ENCODE measurements at regions not wholly inside any gene's neighbourhood (a gene's known extent, or its start where the extent isn't known, plus 50 kb on each side); places are given as distances from the start of the nearest gene placed in this dataset.

DNA sequence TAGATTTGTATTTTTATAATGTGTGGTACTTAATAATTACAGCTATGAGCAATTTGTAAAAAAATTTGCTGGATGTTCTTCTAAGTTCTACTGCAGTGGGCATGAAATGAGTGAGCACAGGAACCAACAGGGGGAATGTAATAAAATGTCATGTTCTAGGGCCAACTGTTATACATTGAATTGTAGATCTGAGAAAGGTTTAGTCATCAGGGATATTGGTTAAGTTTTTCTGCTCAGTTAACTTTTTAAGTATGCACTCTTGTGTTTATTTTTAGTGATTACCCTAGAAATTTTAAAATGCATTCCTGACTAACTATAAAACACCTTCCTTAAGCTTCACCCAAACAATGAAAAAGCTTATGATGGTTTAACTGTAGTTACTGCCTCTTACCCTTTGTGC, 101.8 kb downstream of the CAND1 start:
- DNase-seq = no peak

DNA sequence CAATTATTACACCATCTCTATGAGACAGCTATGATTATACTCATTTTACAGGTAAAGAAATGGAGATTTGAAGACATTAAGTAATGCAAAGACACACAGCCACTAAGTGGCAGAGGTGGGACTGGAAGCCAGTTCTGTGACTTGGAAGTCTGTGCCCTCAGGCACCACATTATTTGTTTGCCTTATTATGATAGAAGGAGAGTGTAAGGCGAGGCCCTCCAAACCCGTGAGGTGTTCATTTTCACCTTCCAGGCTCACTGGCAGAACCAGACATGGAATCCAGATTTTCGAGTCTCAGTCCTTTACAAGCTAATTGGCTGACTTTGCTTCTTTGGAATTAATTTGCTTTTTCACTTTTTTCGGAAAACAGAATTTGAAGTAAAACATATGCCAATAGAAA, 107.9 kb downstream of the CAND1 start:
- DNase-seq = no peak

DNA sequence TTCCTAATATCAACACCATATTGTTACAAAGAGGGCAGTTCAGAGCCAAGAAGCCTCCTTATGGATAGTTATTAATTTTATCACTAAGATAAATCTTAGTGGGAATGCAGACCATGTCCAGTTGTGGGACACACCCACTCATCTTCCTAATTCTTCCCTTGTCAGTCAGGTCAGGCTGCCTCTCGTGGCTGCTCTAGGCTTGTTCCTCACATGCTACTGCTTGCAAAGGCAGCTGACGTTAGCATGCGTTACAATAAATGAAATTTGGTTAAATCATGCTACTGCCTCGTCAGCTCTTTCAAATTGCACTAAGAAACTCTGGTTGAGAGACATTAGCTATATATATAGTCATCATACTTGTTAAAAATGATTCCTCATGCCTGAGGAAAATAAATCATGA, 108.4 kb downstream of the CAND1 start:
- DNase-seq = no peak

DNA sequence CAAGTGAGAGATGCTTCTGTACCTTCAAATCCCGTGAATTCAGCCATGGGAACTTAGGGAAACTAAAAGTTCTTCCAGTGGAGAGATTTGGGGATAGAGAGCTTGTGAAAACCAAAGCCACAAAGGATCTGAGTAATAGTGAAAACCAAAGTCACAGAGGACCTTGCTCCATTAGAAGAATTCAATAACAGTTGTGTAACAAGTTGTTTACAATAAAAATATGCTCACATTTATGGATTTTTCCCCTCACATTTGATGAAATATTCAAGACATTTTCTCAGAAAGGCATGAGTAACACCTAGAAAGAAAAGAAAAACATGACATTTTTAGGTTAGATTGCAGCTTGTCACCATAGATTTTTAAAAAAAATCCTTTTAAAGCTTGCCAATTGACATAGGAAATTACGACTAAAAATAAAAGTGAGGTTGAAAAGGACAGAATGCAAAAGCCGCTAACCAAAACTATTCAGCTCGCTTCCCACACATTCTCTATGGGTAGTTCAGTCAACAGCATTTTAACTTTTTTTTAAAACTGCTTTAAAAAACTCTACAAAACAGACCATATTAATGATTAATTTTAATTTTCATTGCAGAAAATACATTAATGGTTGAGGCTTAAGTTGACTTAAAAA, 113.2 kb downstream of the CAND1 start:
- DNase-seq = no peak

GRCh38 chr12:67386869-67387565, 117.9 kb downstream of the CAND1 start:
- DNase-seq = no peak

GRCh38 chr12:67388331-67389138, 119.4 kb downstream of the CAND1 start:
- no peak for DNase-seq

DNA sequence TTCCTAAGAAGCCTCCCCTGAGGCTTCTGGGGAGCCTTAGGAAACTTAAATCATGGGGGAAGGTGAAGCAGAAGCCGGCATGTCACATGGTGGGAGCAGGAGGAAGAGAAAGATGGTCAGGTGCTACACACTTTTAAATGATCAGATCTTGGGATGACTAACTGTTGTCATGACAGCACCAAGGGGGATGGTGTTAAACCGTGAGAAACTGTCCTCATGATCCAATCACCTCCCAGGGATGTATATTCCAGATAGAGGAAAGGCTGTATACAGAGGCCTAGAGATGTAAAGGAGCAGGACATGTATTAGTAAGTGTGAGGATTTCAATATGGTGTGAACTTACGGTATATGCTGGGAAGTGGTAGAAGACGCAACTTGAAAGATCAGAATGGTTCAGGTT, 121.1 kb downstream of the CAND1 start:
- no peak for DNase-seq

GRCh38 chr12:67391034-67391433, 121.9 kb downstream of the CAND1 start:
- DNase-seq = no peak

- DNase-seq = no peak
Observed at GRCh38 chr12:67391656-67392055, 122.5 kb downstream of the CAND1 start.

DNA sequence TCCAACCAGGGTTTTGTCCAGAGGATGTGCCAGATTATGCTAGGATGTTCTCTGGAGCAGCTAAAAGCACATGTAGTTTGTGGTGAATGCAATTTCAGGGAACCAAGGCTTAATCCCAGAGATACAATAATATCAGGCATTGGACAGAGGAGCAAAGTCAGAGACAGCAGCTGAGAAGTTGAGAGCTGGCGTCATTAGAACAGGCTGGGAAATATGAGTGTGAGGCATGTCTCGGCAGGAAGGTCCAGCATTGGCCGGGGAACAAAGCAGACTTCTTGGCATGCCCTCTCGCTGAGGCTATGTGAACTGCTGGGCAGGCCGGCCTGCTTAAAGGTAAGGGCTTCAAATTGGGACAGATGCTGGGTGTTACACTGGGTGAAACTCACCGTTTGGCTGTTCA, 125.4 kb downstream of the CAND1 start:
- DNase-seq = no peak

DNA sequence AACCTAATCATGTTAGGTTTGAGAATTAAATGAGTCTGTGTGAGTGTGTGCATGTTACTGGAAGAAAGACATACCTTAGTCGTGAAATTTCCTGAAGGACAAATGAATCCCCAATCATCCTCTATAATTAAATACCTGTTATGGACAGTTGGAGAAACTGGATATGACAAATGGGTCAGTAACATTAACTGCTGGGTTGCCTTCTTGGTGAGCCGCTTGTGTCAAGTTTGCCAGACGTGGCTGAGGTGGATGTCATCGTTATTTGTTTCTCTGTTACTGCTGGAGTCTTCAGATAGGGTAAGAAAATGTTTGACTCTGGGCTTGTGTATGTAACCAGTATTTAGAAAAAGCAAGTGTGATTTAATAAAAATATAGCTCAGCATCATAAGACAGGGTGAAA, 131.6 kb downstream of the CAND1 start:
- no peak for DNase-seq

- no peak for DNase-seq
Observed at GRCh38 chr12:67410246-67410645, 141.1 kb downstream of the CAND1 start.

GRCh38 chr12:67410667-67411067, 141.5 kb downstream of the CAND1 start:
- no peak for DNase-seq

DNA sequence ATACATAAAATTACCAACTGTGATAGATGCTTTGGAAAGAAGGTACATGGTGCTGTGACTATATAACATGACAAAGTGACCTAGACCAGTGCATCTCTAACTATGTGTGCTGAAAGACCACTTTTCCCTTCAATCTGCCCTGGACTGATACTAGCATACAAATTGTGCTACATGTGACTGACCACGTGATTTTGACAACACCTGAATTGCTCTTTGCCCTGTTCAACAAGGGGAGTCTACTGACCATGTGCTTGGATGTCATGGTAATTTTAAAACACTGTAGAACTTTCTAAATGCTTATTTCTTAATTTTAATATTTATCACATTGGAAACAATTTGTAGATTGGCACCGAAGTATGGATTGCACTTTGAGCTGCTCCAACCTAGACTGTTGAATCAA, 142.4 kb downstream of the CAND1 start:
- DNase-seq = no peak

DNA sequence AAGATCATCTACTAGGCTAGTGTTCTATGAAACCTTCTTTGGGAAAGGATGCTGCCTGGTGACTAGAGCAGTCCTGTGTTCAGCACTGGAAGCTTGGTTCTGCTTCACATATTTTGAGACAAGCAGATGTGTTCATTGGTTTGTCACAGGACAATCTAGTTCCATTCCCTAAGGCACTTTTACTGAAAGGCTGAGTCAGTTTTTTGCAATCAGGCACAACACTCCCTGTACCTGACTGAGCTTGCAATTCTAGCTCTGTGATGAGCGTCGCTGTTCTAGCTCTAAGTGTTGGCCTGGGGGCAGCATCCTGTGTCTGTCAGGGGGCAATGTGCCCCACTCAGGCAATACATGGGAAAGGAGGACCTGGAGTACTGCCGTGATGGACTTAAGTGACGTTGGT, 144.4 kb downstream of the CAND1 start:
- DNase-seq = no peak

DNA sequence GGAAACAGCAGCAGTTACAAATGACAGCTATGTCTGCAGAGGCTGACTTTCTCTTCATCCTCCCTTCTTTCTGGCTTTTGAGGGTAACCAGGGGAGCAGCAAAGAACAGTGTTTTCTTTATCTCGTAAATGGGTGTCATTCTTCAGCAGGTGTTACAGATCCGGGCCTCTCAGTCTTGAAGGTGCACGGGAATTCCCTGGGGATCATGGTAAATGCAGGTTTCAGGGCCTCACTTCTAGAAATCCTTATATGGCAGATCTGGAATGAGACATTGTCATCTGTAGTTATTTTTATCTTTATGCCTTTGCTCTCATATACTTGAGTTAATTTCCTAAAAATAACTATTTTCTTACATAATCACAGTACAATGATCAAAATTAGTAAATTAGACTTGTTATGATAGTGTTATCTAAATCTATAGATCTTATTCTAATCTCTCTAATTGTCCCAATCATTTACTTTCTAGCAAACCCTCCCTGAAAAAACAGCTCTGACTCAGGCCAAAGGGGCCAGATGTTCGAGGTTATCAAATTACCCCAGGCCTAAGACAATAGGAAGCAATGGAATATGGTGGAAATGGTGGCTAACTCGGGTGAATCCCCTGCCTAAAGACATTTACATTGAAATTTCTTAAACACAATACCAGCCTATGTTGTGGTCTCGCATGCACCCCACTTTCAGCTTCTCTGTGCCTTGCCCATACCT, 145.0 kb downstream of the CAND1 start:
- no peak for DNase-seq

GRCh38 chr12:67415473-67415872, 146.3 kb downstream of the CAND1 start:
- DNase-seq = no peak

GRCh38 chr12:67419810-67420209, 150.7 kb downstream of the CAND1 start:
- no peak for DNase-seq

GRCh38 chr12:67420506-67420905, 151.3 kb downstream of the CAND1 start:
- no peak for DNase-seq

- no peak for DNase-seq
Observed at GRCh38 chr12:67422081-67422480, 152.9 kb downstream of the CAND1 start.

- no peak for DNase-seq
Observed at GRCh38 chr12:67424784-67425183, 155.6 kb downstream of the CAND1 start.

DNA sequence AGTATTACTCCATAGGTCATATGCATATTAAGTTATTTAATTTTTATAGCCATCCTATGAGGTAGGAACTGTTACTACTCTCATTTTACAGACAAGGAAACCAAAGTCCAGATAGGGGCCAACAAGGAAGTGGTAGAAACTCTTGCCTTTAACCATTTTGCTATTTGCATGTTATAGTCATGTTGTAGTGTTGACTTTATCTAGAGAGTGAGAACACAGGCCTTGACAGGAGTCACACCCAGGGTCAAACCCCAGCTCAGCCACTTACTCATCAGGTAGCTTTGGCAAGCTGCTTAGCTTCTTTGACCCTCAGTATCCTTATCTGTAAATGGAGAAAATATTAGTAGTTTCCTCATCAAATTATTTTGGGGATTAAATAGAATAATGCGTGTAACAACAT, 156.2 kb downstream of the CAND1 start:
- DNase-seq = no peak

- no peak for DNase-seq
Observed at GRCh38 chr12:67426067-67426466, 156.9 kb downstream of the CAND1 start.

DNA sequence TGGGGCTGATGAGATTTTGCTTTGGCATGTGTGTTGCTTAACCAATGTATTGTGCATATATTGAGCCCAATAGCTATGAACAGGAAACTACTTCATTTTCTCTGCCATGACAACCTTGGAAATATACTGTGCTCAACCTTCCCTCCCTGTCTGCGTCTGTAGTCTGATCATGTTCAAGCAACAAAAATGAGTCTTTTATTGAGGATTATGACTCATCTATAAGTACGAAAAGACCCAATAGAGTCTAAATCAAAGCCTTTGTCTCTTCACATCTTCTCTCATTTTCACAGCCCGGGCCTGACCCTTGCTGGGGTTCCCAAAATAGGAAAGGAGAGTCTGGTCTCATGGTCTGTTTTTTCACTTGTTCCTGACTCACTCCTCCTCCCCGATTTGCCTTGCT, 158.2 kb downstream of the CAND1 start:
- no peak for DNase-seq
